ENCODE measurements at regions not wholly inside any gene's neighbourhood (a gene's known extent, or its start where the extent isn't known, plus 50 kb on each side); places are given as distances from the start of the nearest gene placed in this dataset.
"Not testable (repeated sequence)": the region's sequence is repeated elsewhere in the genome, so short reads cannot be mapped to it uniquely, and the experiment has no call there.

- Mint-ChIP-seq H3K4me3 (no peak overlapping the region), H3K27ac (peak overlapping the region; percentile 96), H3K4me1 (ENCODE audit: low read depth) (peaks cover 73% of the 10 kb centered on the region), H3K9me3 (no peaks in the 10 kb centered on the region), H3K27me3 (no peaks in the 10 kb centered on the region), H3K36me3 (ENCODE audit: low read depth) (no peaks in the 10 kb centered on the region)
- intact Hi-C loops (cut with micrococcal nuclease) = no loop called here
- no peak for TF ChIP-seq CTCF (IDR thresholded peaks at IDR 0.05)
- DNase-seq = no peak
- ChIA-PET POLR2A (interaction anchor here (0.9 to 3.8 kb wide), 3 partner anchors 9 to 37 kb away, joined by 3 to 39 read pairs (median 4); no protein-coding TSS in a partner anchor), CTCF (interaction anchor here (1.0 to 2.0 kb wide), 2 partner anchors 8 to 11 kb away, joined by 4 read pairs; no protein-coding TSS in a partner anchor)
- no peak for ATAC-seq
Measured at GRCh38 chr6:118718297-118718696, 66.9 kb upstream of the CEP85L start.

- Mint-ChIP-seq H3K4me1 (ENCODE audit: low read depth) (peaks cover 72% of the 10 kb centered on the region), H3K36me3 (ENCODE audit: low read depth) (no peaks in the 10 kb centered on the region), H3K9me3 (no peaks in the 10 kb centered on the region), H3K4me3 (no peak overlapping the region), H3K27me3 (no peaks in the 10 kb centered on the region), H3K27ac (no peak overlapping the region)
- CTCF ChIA-PET = no interaction called here
- DNase-seq (no peak), ATAC-seq (no peak)
- intact Hi-C loops (cut with micrococcal nuclease) = no loop called here
- POLR2A ChIA-PET = no interaction called here
- no peak for TF ChIP-seq CTCF (IDR thresholded peaks at IDR 0.05)
Measured at GRCh38 chr6:118717106-118717505, 65.7 kb upstream of the CEP85L start.

GRCh38 chr6:118715907-118716306 is 64.5 kb upstream of the CEP85L start:
- H3K9me3 Mint-ChIP-seq; H3K27ac Mint-ChIP-seq; CTCF ChIA-PET; H3K36me3 Mint-ChIP-seq (ENCODE audit: low read depth); intact Hi-C loops (cut with micrococcal nuclease); H3K4me3 Mint-ChIP-seq; H3K27me3 Mint-ChIP-seq; POLR2A ChIA-PET; ATAC-seq; DNase-seq: not testable (repeated sequence)
- H3K4me1 Mint-ChIP-seq (ENCODE audit: low read depth) = peaks cover 70% of the 10 kb centered on the region

- Mint-ChIP-seq H3K4me3 (no peak overlapping the region), H3K27ac (no peak overlapping the region), H3K4me1 (ENCODE audit: low read depth) (peaks cover 70% of the 10 kb centered on the region), H3K36me3 (ENCODE audit: low read depth) (peaks cover 2% of the 10 kb centered on the region), H3K9me3 (no peaks in the 10 kb centered on the region), H3K27me3 (no peaks in the 10 kb centered on the region)
- no peak for TF ChIP-seq CTCF (IDR thresholded peaks at IDR 0.05)
- ATAC-seq (no peak), DNase-seq (no peak)
- intact Hi-C loops (cut with micrococcal nuclease) = no loop called here
- CTCF ChIA-PET = no interaction called here
- POLR2A ChIA-PET = no interaction called here
Measured at GRCh38 chr6:118715376-118715775, 64.0 kb upstream of the CEP85L start.

- ATAC-seq (no peak), DNase-seq (no peak)
- ChIA-PET CTCF (no interaction called here), POLR2A (interaction anchor here (1.0 kb wide), 1 partner anchor 8 kb away, joined by 3 read pairs; no protein-coding TSS in a partner anchor)
- Mint-ChIP-seq H3K36me3 (ENCODE audit: low read depth) (peaks cover 2% of the 10 kb centered on the region), H3K4me1 (ENCODE audit: low read depth) (peaks cover 70% of the 10 kb centered on the region), H3K27ac (no peak overlapping the region), H3K9me3 (no peaks in the 10 kb centered on the region), H3K4me3 (no peak overlapping the region), H3K27me3 (no peaks in the 10 kb centered on the region)
- intact Hi-C loops (cut with micrococcal nuclease) = loop anchor here (5.0 kb wide), 1 partner anchor 63 kb away; no protein-coding TSS in a partner anchor
- no peak for TF ChIP-seq CTCF (IDR thresholded peaks at IDR 0.05)
Measured at GRCh38 chr6:118714756-118715155, 63.4 kb upstream of the CEP85L start.

Measured in activated CD8-positive, alpha-beta T cell treated with anti-CD3 and anti-CD28 coated beads for 36 hours (primary cell).